ENCODE measurements at regions not wholly inside any gene's neighbourhood (a gene's known extent, or its start where the extent isn't known, plus 50 kb on each side); places are given as distances from the start of the nearest gene placed in this dataset.

DNA sequence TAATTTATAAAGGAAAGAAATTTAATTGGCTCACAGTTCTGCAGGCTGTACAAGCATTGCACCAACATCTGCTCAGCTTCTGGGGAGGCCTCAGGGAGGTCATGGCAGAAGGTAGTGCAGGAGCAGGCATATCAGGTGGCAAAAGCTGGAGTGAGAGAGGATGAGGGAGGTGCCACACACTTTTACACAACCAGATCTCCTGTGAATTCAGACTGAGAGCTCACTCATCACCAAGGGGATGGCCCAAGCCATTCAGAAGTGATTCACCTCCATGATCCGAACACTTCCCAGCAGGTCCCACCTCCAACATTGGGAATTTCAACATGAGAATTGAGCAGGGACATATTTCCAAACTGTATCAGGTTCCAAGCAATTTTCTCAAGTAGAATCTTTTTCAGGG lies 84.7 kb upstream of the BRINP1 start:
- no peak for DNase-seq

DNA sequence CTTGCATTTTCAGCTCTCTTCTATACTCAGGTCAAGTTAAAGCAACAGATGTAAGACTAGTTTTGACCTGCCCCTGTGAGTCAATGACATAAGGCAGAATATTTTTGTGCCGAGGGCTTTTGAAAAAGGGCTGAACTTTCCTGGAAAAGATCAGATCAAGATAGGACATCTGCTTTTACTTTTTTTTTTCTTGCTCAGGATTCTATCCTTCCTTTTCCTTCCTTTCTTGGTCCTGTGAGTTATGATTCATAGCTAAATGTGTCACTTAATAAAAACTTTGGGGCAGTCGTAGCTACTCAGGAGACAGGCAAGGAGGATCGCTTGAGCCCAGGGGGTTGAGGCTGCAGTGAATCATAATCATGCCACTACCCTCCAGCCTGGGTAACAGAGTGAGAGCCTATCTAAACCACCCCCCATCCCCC lies 84.3 kb upstream of the BRINP1 start:
- DNase-seq, result no peak

GRCh38 chr9:119451426-119451825 lies 82.2 kb upstream of the BRINP1 start:
- no peak for DNase-seq

DNA sequence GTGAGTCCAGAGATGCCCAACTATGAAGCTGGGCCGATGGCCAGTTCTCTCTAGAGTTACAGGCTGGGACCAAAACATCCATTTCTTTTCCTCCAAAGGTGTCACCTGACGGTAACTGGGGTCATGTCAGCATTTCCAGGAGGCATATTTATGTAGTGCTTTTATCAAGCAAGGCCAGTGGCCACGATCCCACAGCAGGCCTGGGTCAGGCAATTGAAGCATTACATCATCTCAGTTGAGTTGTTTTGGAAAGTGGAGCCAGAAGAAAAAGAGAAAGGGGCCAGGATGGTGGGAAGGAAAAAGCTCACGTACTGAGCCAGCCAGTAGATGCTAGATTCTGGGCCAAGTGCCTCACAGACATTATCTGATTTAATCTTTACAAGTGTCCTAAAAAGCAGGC lies 73.9 kb upstream of the BRINP1 start:
- no peak for DNase-seq

- no peak for DNase-seq
Observed at GRCh38 chr9:119441832-119442231, 72.6 kb upstream of the BRINP1 start.

GRCh38 chr9:119441338-119441737 lies 72.1 kb upstream of the BRINP1 start:
- DNase-seq, result no peak

DNA sequence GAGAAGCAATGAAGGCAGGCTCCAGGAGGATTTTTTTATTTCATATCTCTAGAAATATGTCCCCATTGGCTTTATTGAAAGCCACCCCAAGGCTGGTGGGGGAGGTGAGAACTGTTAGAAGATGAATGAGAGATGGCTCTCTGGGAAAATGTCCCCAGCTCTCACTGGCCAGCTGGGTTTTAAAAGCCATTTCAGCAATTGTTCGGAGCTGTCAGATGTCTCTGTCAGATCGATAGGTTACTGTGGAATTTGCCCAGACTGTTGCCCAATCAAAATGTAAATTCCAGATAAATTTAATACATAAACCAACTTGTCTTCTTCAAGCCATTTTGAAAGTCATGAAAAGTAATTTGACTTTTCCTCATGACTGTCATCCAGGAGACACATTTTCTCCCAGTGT lies 67.0 kb upstream of the BRINP1 start:
- DNase-seq, result no peak

- DNase-seq, result no peak
Observed at GRCh38 chr9:119435076-119435475, 65.8 kb upstream of the BRINP1 start.

DNA sequence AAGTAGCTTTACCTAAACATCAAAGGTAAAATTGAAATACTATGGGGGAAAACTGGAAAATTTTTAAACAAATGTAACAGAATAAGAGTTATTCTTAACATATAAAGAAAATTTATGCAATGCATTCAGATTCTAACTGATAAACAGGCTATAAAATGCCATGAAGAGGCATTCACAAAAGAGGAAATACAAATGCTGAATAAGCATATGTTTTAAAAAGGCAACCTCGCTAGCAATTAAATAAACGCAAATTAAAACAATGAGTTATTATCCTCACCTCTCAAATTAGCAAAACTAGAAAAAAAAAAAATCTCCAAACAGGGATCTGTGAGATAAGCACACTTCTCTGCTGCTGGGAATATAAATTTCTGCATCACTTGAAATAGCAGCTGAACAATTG lies 63.2 kb upstream of the BRINP1 start:
- DNase-seq, result no peak

GRCh38 chr9:119429302-119429701 lies 60.1 kb upstream of the BRINP1 start:
- no peak for DNase-seq

DNA sequence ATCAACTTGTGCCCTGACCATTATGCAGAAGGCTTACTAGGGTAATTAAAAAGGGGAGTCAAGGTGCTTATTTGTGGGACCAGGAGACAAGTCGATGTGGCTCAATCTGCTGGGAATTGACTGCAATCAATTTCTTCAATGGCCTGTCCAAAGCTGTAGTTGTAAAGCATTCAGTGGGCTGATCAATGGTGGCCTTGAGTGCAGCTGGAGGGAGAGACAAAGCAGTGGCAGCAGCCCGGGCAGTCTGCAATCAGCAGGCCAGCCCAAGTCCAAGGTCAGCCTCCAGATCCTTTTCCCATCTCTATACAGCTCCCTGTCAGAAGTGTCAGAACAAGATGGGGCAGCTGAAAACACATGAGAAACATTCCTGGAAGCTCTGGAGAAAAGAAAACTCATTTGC lies 51.0 kb upstream of the BRINP1 start:
- no peak for DNase-seq
